ENCODE measurements at regions not wholly inside any gene's neighbourhood (a gene's known extent, or its start where the extent isn't known, plus 50 kb on each side); places are given as distances from the start of the nearest gene placed in this dataset.
"Not testable (repeated sequence)": the region's sequence is repeated elsewhere in the genome, so short reads cannot be mapped to it uniquely, and the experiment has no call there.

DNA sequence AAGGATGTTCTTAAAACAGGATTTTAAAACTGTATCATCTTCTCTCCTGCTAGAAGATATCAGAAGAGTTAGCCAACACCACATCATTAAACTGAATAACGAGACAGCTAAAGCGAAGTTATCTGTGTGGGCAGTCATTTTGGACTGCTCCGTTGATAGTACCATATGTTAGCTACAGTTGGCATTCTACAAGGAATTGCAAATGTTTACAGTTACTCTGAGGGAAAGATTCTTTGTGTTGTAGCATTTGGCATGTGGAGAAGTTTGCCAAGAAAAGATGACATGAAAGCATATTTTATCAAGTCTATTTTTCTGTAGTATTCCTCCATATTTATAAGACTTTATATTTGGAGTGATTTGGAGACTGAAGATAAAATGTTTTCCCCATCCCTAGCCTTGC, 464.4 kb upstream of the POM121L12 start:
- Histone ChIP-seq H3K4me3 (ENCODE audit: low read length) (no peak overlapping the region), H3K36me3 (ENCODE audit: control insufficient read depth, insufficient read depth, low read length) (no peaks in the 10 kb centered on the region), H3K56ac (ENCODE audit: low read length) (no peak overlapping the region), H3K27me3 (ENCODE audit: insufficient read depth, low read length, poor library complexity) (no peaks in the 10 kb centered on the region), H2BK120ac (ENCODE audit: low read depth, low read length) (no peak overlapping the region), H3K4ac (ENCODE audit: low read depth, low read length) (no peak overlapping the region), H3K4me1 (ENCODE audit: control insufficient read depth, low read depth, low read length) (no peaks in the 10 kb centered on the region), H2AK5ac (ENCODE audit: low read length) (no peak overlapping the region), H3K27ac (ENCODE audit: low read depth, low read length) (no peak overlapping the region), H4K8ac (ENCODE audit: low read depth, low read length) (no peak overlapping the region), H2BK5ac (ENCODE audit: low read length) (no peak overlapping the region), H3K18ac (ENCODE audit: low read length) (no peak overlapping the region), H3K23ac (ENCODE audit: low read length) (no peak overlapping the region), H3K79me2 (ENCODE audit: control insufficient read depth, insufficient read depth, low read length) (no peaks in the 10 kb centered on the region), H3K4me2 (ENCODE audit: low read length) (no peak overlapping the region), H4K5ac (ENCODE audit: low read length) (no peak overlapping the region), H2BK15ac (replicated peaks; ENCODE audit: low read depth) (no peak overlapping the region), H3K79me1 (ENCODE audit: low read length) (no peaks in the 10 kb centered on the region), H3K9ac (ENCODE audit: low read length) (no peak overlapping the region)
- WGBS (ENCODE audit: extremely low coverage, insufficient coverage, low lambda C conversion rate) = no CpG with 5 or more reads among the region's 3 CpGs
- DNase-seq = no peak

DNA sequence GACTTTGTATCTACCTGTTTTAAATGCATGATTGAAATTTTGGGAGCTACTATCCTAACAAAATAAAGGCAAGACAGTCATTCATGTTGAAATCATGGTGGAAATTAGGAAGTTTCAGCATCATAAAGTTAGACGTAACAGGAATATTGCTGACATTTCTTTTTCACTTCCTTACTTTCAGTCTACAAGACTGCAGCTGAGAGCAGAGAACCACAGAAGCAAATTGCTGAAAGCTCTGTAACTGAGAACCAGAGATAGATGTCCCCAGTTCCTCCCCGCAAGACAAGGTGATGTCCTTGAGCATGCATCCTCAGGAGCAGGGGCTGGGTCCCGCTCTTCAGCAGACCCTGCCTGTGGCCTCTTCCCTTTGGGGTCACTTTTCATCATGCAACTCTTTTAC, 466.3 kb upstream of the POM121L12 start:
- Histone ChIP-seq H3K4me1 (ENCODE audit: control insufficient read depth, low read depth, low read length) (no peaks in the 10 kb centered on the region), H4K8ac (ENCODE audit: low read depth, low read length) (no peak overlapping the region), H3K9ac (ENCODE audit: low read length) (no peak overlapping the region), H3K27ac (ENCODE audit: low read depth, low read length) (no peak overlapping the region), H3K18ac (ENCODE audit: low read length) (no peak overlapping the region), H3K36me3 (ENCODE audit: control insufficient read depth, insufficient read depth, low read length) (no peaks in the 10 kb centered on the region), H3K27me3 (ENCODE audit: insufficient read depth, low read length, poor library complexity) (no peaks in the 10 kb centered on the region), H3K23ac (ENCODE audit: low read length) (no peak overlapping the region), H2BK5ac (ENCODE audit: low read length) (no peak overlapping the region), H2AK5ac (ENCODE audit: low read length) (no peak overlapping the region), H2BK15ac (replicated peaks; ENCODE audit: low read depth) (no peak overlapping the region), H3K4me3 (ENCODE audit: low read length) (no peak overlapping the region), H3K4ac (ENCODE audit: low read depth, low read length) (no peak overlapping the region), H3K79me2 (ENCODE audit: control insufficient read depth, insufficient read depth, low read length) (no peaks in the 10 kb centered on the region), H4K5ac (ENCODE audit: low read length) (no peak overlapping the region), H3K4me2 (ENCODE audit: low read length) (no peak overlapping the region), H2BK120ac (ENCODE audit: low read depth, low read length) (no peak overlapping the region), H3K56ac (ENCODE audit: low read length) (no peak overlapping the region), H3K79me1 (ENCODE audit: low read length) (no peaks in the 10 kb centered on the region)
- no CpG with 5 or more reads among the region's 3 CpGs for WGBS (ENCODE audit: extremely low coverage, insufficient coverage, low lambda C conversion rate)
- no peak for DNase-seq

DNA sequence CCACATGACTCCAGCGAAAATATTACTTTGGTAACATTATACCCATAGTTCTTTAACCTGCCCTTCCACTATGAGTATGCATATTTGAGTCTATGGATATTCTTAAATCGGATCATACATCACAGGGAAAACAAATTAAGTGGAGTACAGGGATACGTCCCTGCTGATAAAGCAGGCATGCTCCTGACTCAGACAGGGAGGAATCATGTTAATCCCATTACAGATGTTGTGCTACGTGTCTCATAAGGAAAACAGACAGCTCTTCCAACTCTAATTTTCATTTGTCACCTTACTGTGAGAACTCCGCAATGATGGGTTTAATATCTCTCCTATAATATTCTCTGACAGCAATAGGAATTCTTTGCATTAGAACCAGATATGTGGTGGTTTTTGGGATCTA, 469.5 kb upstream of the POM121L12 start:
- Histone ChIP-seq H3K4me3 (ENCODE audit: low read length) (no peak overlapping the region), H3K4ac (ENCODE audit: low read depth, low read length) (no peak overlapping the region), H3K79me1 (ENCODE audit: low read length) (no peaks in the 10 kb centered on the region), H3K23ac (ENCODE audit: low read length) (no peak overlapping the region), H4K5ac (ENCODE audit: low read length) (no peak overlapping the region), H3K18ac (ENCODE audit: low read length) (no peak overlapping the region), H3K4me1 (ENCODE audit: control insufficient read depth, low read depth, low read length) (no peaks in the 10 kb centered on the region), H3K27ac (ENCODE audit: low read depth, low read length) (no peak overlapping the region), H2BK5ac (ENCODE audit: low read length) (no peak overlapping the region), H2AK5ac (ENCODE audit: low read length) (no peak overlapping the region), H2BK15ac (replicated peaks; ENCODE audit: low read depth) (no peak overlapping the region), H3K79me2 (ENCODE audit: control insufficient read depth, insufficient read depth, low read length) (no peaks in the 10 kb centered on the region), H3K56ac (ENCODE audit: low read length) (no peak overlapping the region), H3K27me3 (ENCODE audit: insufficient read depth, low read length, poor library complexity) (no peaks in the 10 kb centered on the region), H2BK120ac (ENCODE audit: low read depth, low read length) (no peak overlapping the region), H3K4me2 (ENCODE audit: low read length) (no peak overlapping the region), H4K8ac (ENCODE audit: low read depth, low read length) (no peak overlapping the region), H3K9ac (ENCODE audit: low read length) (no peak overlapping the region), H3K36me3 (ENCODE audit: control insufficient read depth, insufficient read depth, low read length) (no peaks in the 10 kb centered on the region)
- no CpG with 5 or more reads among the region's 5 CpGs for WGBS (ENCODE audit: extremely low coverage, insufficient coverage, low lambda C conversion rate)
- DNase-seq = peak; percentile 21

DNA sequence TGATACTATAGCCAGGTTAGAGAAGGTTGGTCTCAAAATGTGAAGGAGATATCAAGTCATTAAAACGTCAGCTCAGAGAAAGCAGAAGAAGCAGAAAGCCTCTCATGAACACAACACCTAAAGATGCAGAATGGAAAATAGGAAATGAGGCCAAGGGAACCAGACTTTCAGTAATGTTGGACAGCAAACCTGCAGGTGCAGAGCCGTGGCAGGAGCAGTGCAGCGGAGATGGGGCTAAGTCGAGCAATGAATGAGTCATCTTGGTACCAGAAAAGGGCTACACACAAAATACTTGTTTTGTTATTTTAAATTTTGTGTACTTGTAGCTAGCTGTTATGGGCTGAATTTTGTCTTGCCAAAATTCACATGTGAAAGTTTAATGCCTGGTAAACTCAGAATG, 479.6 kb upstream of the POM121L12 start:
- no peaks in the 10 kb centered on the region for H3K79me1 ChIP-seq (ENCODE audit: low read length)

DNA sequence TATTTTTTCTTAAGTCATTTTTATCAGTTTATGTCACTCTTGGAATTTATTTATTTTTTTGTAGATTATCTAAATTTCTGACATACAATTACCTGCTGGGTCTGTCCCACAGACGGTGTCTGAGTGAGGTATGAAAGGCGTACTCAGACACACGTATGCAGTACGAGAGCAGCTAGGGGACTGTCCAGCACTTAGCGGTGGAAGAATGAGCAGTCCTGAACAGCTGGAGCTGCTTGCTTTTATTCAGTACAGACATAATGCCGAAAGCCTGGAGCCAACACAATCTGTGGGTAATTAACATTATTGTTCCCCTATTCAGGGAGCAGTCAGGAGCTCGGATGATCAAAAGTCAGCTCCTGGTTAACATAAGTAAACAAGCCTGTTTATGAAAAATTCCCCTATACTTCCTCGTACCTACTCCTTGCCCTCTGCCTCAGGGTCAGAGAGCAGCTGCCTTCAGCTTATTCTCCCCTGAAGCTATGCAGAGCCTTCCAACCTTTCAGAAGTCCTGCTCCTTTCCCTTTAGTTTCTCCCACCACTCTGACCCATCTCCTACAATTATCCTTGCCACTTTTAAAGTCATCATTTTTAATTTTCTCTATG, 488.0 kb upstream of the POM121L12 start:
- DNase-seq = peak; percentile 6
- Histone ChIP-seq H3K4me1 (ENCODE audit: control insufficient read depth, low read depth, low read length) (no peaks in the 10 kb centered on the region), H2BK15ac (replicated peaks; ENCODE audit: low read depth) (no peak overlapping the region), H3K79me2 (ENCODE audit: control insufficient read depth, insufficient read depth, low read length) (no peaks in the 10 kb centered on the region), H4K5ac (ENCODE audit: low read length) (no peak overlapping the region), H2AK5ac (ENCODE audit: low read length) (no peak overlapping the region), H3K4me3 (ENCODE audit: low read length) (no peak overlapping the region), H3K4me2 (ENCODE audit: low read length) (no peak overlapping the region), H2BK5ac (ENCODE audit: low read length) (no peak overlapping the region), H3K23ac (ENCODE audit: low read length) (no peak overlapping the region), H2BK120ac (ENCODE audit: low read depth, low read length) (no peak overlapping the region), H3K56ac (ENCODE audit: low read length) (no peak overlapping the region), H3K18ac (ENCODE audit: low read length) (no peak overlapping the region), H3K9ac (ENCODE audit: low read length) (no peak overlapping the region), H3K79me1 (ENCODE audit: low read length) (no peaks in the 10 kb centered on the region), H3K4ac (ENCODE audit: low read depth, low read length) (no peak overlapping the region), H4K8ac (ENCODE audit: low read depth, low read length) (no peak overlapping the region), H3K27ac (ENCODE audit: low read depth, low read length) (no peak overlapping the region), H3K27me3 (ENCODE audit: insufficient read depth, low read length, poor library complexity) (no peaks in the 10 kb centered on the region), H3K36me3 (ENCODE audit: control insufficient read depth, insufficient read depth, low read length) (no peaks in the 10 kb centered on the region)
- no CpG with 5 or more reads among the region's 8 CpGs for WGBS (ENCODE audit: extremely low coverage, insufficient coverage, low lambda C conversion rate)

More for the DNA sequence above, 479.6 kb upstream of the POM121L12 start:
- Histone ChIP-seq H3K79me2 (ENCODE audit: control insufficient read depth, insufficient read depth, low read length) (no peaks in the 10 kb centered on the region), H3K9ac (ENCODE audit: low read length) (no peak overlapping the region), H2BK15ac (replicated peaks; ENCODE audit: low read depth) (no peak overlapping the region), H3K27ac (ENCODE audit: low read depth, low read length) (no peak overlapping the region), H2AK5ac (ENCODE audit: low read length) (no peak overlapping the region), H3K36me3 (ENCODE audit: control insufficient read depth, insufficient read depth, low read length) (no peaks in the 10 kb centered on the region), H3K23ac (ENCODE audit: low read length) (no peak overlapping the region), H3K56ac (ENCODE audit: low read length) (no peak overlapping the region), H4K5ac (ENCODE audit: low read length) (no peak overlapping the region), H3K27me3 (ENCODE audit: insufficient read depth, low read length, poor library complexity) (no peaks in the 10 kb centered on the region), H3K4me2 (ENCODE audit: low read length) (no peak overlapping the region), H3K4ac (ENCODE audit: low read depth, low read length) (no peak overlapping the region), H2BK120ac (ENCODE audit: low read depth, low read length) (no peak overlapping the region), H3K4me1 (ENCODE audit: control insufficient read depth, low read depth, low read length) (no peaks in the 10 kb centered on the region), H2BK5ac (ENCODE audit: low read length) (no peak overlapping the region), H3K18ac (ENCODE audit: low read length) (no peak overlapping the region), H4K8ac (ENCODE audit: low read depth, low read length) (no peak overlapping the region), H3K4me3 (ENCODE audit: low read length) (no peak overlapping the region)
- no peak for DNase-seq
- WGBS (ENCODE audit: extremely low coverage, insufficient coverage, low lambda C conversion rate) = no CpG with 5 or more reads among the region's 4 CpGs

DNA sequence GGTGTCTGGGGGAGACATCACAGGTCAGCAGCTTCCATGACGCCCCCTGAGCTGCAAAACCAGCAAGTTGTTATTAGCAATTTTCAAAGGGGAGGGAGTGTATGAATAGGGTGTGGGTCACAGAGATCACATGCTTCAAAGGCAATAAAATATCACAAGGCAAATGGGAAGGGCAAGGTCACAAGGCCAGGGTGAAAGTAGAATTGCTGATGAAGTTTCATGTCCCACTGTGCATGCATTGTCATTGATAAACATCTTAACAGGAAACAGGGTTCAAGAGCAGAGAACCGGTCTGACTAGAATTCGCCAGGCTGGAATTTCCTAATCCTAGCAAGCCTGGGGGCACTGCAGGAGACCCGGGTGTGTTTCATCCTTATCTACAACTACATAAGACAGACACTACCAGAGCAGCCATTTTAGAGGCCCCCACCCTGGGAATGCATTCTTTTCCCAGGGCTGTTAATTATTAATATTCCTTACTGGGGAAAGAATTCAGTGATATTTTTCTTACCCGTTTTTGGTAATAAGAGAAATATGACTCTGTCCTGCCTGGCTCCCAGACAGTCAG, 494.2 kb upstream of the POM121L12 start:
- not testable (repeated sequence) for H3K23ac ChIP-seq (ENCODE audit: low read length); H2BK120ac ChIP-seq (ENCODE audit: low read depth, low read length); H3K27ac ChIP-seq (ENCODE audit: low read depth, low read length); H3K79me1 ChIP-seq (ENCODE audit: low read length); H2AK5ac ChIP-seq (ENCODE audit: low read length); H3K9ac ChIP-seq (ENCODE audit: low read length); H3K18ac ChIP-seq (ENCODE audit: low read length); H3K56ac ChIP-seq (ENCODE audit: low read length); H3K79me2 ChIP-seq (ENCODE audit: control insufficient read depth, insufficient read depth, low read length); H2BK15ac ChIP-seq (replicated peaks; ENCODE audit: low read depth); H3K4me2 ChIP-seq (ENCODE audit: low read length); H3K4me1 ChIP-seq (ENCODE audit: control insufficient read depth, low read depth, low read length); H2BK5ac ChIP-seq (ENCODE audit: low read length); H3K4me3 ChIP-seq (ENCODE audit: low read length); H3K27me3 ChIP-seq (ENCODE audit: insufficient read depth, low read length, poor library complexity); H3K36me3 ChIP-seq (ENCODE audit: control insufficient read depth, insufficient read depth, low read length); H4K5ac ChIP-seq (ENCODE audit: low read length); H3K4ac ChIP-seq (ENCODE audit: low read depth, low read length); H4K8ac ChIP-seq (ENCODE audit: low read depth, low read length)
- DNase-seq = peak; percentile 56
- WGBS (ENCODE audit: extremely low coverage, insufficient coverage, low lambda C conversion rate) = no CpG with 5 or more reads among the region's 5 CpGs
